Endodermal cell (in vitro differentiated cells): ENCODE measurements at regions not wholly inside any gene's neighbourhood (a gene's known extent, or its start where the extent isn't known, plus 50 kb on each side); places are given as distances from the start of the nearest gene placed in this dataset.

Experiments used
- DNase-seq: peaks from one replicate; pipeline ENCODE4 v3.0.0-alpha.2; 2017
- H3K27ac ChIP-seq: 2 replicates; pipeline ENCODE4 v1.5.1; 2013; ENCODE audit warnings: mild to moderate bottlenecking, low read depth, low read length, moderate library complexity
- H3K27me3 ChIP-seq: 2 replicates; pipeline ENCODE4 v1.6.1; 2013; ENCODE audit warnings: mild to moderate bottlenecking, low read length, moderate library complexity; ENCODE audit not compliant: insufficient read depth, control insufficient read depth, poor library complexity, severe bottlenecking
- H3K36me3 ChIP-seq: 2 replicates; pipeline ENCODE4 v1.7.0; 2013; ENCODE audit warnings: mild to moderate bottlenecking, low read length, moderate library complexity; ENCODE audit not compliant: control insufficient read depth, insufficient read depth
- H3K4me1 ChIP-seq: one replicate; pipeline ENCODE4 v1.7.0; 2013; ENCODE audit warnings: low read length; ENCODE audit not compliant: control insufficient read depth, insufficient read depth
- H3K4me3 ChIP-seq: 2 replicates; pipeline ENCODE4 v1.5.1; 2013; ENCODE audit warnings: mild to moderate bottlenecking, low read length, moderate library complexity
- H3K9ac ChIP-seq: 2 replicates; pipeline ENCODE4 v1.6.1; 2013; ENCODE audit warnings: mild to moderate bottlenecking, low read length, moderate library complexity; ENCODE audit not compliant: poor library complexity, severe bottlenecking; ENCODE audit errors: extremely low read depth
- H3K9me3 ChIP-seq: 2 replicates; pipeline ENCODE4 v1.6.1; 2013; ENCODE audit warnings: mild to moderate bottlenecking, low read length, moderate library complexity; ENCODE audit not compliant: control insufficient read depth
- H3K27ac Mint-ChIP-seq: 2 replicates; pipeline ENCODE4 v1.8.0; 2020; ENCODE audit warnings: mixed read lengths
- H3K27me3 Mint-ChIP-seq: 2 replicates; pipeline ENCODE4 v1.8.0; 2021; ENCODE audit warnings: mild to moderate bottlenecking, mixed read lengths; ENCODE audit not compliant: insufficient read depth
- H3K36me3 Mint-ChIP-seq: 2 replicates; pipeline ENCODE4 v1.8.0; 2020; ENCODE audit warnings: low read depth, mixed read lengths
- H3K4me1 Mint-ChIP-seq: 2 replicates; pipeline ENCODE4 v1.8.0; 2020; ENCODE audit warnings: mixed read lengths
- H3K4me3 Mint-ChIP-seq: 2 replicates; pipeline ENCODE4 v1.8.0; 2020; ENCODE audit warnings: mild to moderate bottlenecking, moderate library complexity, mixed read lengths
- H3K9me3 Mint-ChIP-seq: 2 replicates; pipeline ENCODE4 v1.8.0; 2020; ENCODE audit warnings: mild to moderate bottlenecking, mixed read lengths
- WGBS, 2 experiments: methylation state at CpG; one replicate each; pipeline versions ENCODE4 v1.1.5 to v1.1.7; 2013; ENCODE audit warnings: missing lambda C conversion rate in 2 of 2, mixed read lengths in 1 of 2; ENCODE audit not compliant: insufficient coverage in 1 of 2, insufficient read length in 1 of 2; 5-methylcytosine and 5-hydroxymethylcytosine counted together
- TF ChIP-seq, protein P1 (sequence below): fragments of 200-600 bp; sonication (generic); conservative IDR thresholded peaks from 2 replicates; pipeline ENCODE4 v1.5.0; 2021; ENCODE audit warnings: antibody characterized with exemption, mild to moderate bottlenecking

DNA sequence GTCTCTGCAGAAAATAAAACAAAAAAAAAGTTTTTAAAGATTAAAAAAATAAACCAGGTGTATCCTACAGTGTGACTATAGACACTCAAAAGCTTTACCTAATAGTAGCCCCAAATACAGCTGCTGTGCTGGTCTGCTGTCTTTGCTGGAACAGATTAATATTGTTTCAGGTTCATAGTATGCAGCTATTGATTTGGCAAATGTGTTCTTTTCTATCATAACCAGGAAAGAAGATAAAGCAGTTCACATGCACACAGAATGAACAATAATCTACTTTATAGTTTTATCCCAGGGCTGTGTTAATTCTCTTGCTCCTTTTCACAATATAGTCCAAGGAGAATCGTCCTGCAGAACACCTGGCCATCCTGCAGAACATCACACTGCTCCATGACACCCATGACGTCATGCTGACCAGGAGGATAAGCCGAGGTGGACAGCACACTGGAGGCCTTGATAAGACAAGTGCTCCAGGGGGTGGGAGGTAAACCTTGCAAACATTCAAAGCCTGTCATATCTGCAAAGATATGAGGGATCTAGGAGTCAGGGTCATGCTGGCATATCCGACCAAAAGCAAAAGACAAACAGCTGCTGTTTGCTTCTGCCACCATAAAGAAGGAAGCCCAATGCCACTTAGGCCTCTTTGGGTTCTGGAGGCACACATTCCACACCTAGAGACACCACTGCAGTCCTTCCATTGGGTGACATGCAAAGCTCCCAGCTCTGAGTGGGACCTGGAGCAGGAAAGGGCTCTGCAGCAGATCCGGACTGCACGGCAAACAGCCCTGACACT is 86.1 kb upstream of the SLC2A1 start:
- Mint-ChIP-seq H3K4me3 (no peak overlapping the region), H3K4me1 (peaks cover 6% of the 10 kb centered on the region), H3K9me3 (no peaks in the 10 kb centered on the region), H3K27me3 (peaks cover 15% of the 10 kb centered on the region), H3K27ac (no peak overlapping the region), H3K36me3 (no peaks in the 10 kb centered on the region)
- H3K4me1 ChIP-seq: no peaks in the 10 kb centered on the region
- H3K9me3 ChIP-seq: no peaks in the 10 kb centered on the region
- peaks cover 5% of the 10 kb centered on the region for H3K27me3 ChIP-seq
- no peak for DNase-seq
- H3K36me3 ChIP-seq: no peaks in the 10 kb centered on the region
- H3K27ac ChIP-seq: no peak overlapping the region
- H3K4me3 ChIP-seq: no peak overlapping the region
- TF ChIP-seq, protein P1, sequence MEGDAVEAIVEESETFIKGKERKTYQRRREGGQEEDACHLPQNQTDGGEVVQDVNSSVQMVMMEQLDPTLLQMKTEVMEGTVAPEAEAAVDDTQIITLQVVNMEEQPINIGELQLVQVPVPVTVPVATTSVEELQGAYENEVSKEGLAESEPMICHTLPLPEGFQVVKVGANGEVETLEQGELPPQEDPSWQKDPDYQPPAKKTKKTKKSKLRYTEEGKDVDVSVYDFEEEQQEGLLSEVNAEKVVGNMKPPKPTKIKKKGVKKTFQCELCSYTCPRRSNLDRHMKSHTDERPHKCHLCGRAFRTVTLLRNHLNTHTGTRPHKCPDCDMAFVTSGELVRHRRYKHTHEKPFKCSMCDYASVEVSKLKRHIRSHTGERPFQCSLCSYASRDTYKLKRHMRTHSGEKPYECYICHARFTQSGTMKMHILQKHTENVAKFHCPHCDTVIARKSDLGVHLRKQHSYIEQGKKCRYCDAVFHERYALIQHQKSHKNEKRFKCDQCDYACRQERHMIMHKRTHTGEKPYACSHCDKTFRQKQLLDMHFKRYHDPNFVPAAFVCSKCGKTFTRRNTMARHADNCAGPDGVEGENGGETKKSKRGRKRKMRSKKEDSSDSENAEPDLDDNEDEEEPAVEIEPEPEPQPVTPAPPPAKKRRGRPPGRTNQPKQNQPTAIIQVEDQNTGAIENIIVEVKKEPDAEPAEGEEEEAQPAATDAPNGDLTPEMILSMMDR: no peak
- no peak overlapping the region for H3K9ac ChIP-seq
- 88 to 91% methylated on average over 5 to 6 of the region's 6 CpGs for WGBS, 2 experiments

DNA sequence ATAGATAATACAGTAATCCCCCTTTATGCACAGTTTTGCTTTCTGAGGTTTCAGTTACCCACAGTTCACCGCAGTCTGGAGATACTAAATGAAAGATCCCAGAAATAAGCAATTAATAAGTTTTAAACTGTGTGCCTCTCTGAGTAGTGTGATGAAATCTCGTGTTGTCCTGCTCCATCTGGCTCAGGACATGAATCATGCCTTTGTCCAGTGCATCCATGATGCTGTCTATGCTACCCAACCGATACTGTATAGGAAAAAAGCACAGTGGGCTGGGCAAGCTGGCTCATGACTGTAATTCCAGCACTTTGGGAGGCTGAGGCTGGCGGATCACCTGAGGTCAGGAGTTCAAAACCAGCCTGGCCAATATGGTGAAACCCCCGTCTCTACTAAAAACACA is 85.0 kb upstream of the SLC2A1 start:
- no peaks in the 10 kb centered on the region for H3K4me1 ChIP-seq
- H3K36me3 Mint-ChIP-seq: no peaks in the 10 kb centered on the region
- H3K27me3 ChIP-seq: peaks cover 5% of the 10 kb centered on the region
- H3K36me3 ChIP-seq: no peaks in the 10 kb centered on the region
- TF ChIP-seq, protein P1: no peak
- H3K9me3 ChIP-seq: no peaks in the 10 kb centered on the region
- DNase-seq: no peak
- H3K4me3 Mint-ChIP-seq: no peak overlapping the region
- peaks cover 8% of the 10 kb centered on the region for H3K4me1 Mint-ChIP-seq
- no peak overlapping the region for H3K27ac ChIP-seq
- H3K27me3 Mint-ChIP-seq: peaks cover 15% of the 10 kb centered on the region
- 95% methylated on average over 4 to 5 of the region's 5 CpGs for WGBS, 2 experiments
- H3K9me3 Mint-ChIP-seq: no peaks in the 10 kb centered on the region
- no peak overlapping the region for H3K27ac Mint-ChIP-seq
- no peak overlapping the region for H3K4me3 ChIP-seq
- H3K9ac ChIP-seq: no peak overlapping the region

DNA sequence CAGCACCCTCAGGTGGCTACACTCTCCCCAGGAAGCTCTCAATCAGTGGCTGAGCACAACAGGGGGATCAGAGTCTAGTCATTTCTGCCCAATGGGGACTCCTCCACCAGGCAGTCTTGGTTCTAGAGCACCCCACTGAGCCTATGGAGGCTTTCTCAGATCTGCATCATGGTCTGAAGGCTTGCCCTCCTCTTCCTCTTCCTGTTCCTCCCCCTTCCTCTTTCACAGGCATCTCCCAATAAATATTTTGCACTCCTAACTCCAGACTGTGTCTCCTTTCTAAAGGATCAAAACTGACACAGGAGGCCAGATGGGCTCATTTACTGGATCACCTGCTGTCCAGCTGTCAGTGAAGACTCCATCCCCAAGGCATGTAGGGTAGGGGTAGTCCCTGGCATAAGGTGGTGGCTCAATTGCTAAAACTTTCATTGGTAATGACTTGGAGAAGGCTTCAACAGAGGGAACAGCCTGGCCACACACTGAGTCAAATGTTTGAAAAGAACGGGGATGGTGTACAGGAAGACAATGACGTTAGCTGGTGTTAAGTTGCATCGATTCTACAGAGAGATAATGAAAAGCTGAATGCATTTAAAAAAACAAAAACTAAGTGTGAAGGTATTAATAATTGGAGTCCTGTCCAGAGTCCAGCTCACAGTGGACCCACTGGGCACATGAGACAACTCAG is 84.2 kb upstream of the SLC2A1 start:
- no peak overlapping the region for H3K27ac Mint-ChIP-seq

More for the DNA sequence above, 84.2 kb upstream of the SLC2A1 start:
- no peak overlapping the region for H3K4me3 Mint-ChIP-seq
- H3K9ac ChIP-seq: no peak overlapping the region
- no peaks in the 10 kb centered on the region for H3K4me1 ChIP-seq
- no peak overlapping the region for H3K27ac ChIP-seq
- H3K36me3 ChIP-seq: no peaks in the 10 kb centered on the region
- peaks cover 5% of the 10 kb centered on the region for H3K27me3 ChIP-seq
- TF ChIP-seq, protein P1: no peak
- H3K9me3 ChIP-seq: no peaks in the 10 kb centered on the region
- H3K9me3 Mint-ChIP-seq: no peaks in the 10 kb centered on the region
- no peak for DNase-seq
- no peaks in the 10 kb centered on the region for H3K36me3 Mint-ChIP-seq
- WGBS, 2 experiments: 87 to 94% methylated on average over 3 of the region's 3 CpGs
- H3K4me3 ChIP-seq: no peak overlapping the region
- H3K27me3 Mint-ChIP-seq: peaks cover 15% of the 10 kb centered on the region
- H3K4me1 Mint-ChIP-seq: peaks cover 13% of the 10 kb centered on the region
